ENCODE measurements at regions not wholly inside any gene's neighbourhood (a gene's known extent, or its start where the extent isn't known, plus 50 kb on each side); places are given as distances from the start of the nearest gene placed in this dataset.

- in situ Hi-C loops (cut with MboI; ENCODE audit: low sequenced_read_pairs), result no loop called here
- dilution Hi-C loops (cut with HindIII; ENCODE audit: low sequenced_read_pairs, unreplicated experiment), result no loop called here
- Histone ChIP-seq H4K5ac (ENCODE audit: low read depth, low read length) (no peak overlapping the region), H3K4me1 (ENCODE audit: control insufficient read depth, insufficient read depth, low read length) (no peaks in the 10 kb centered on the region), H3K79me1 (ENCODE audit: low read depth in 1 of 2, low read length in 2 of 2) (no peaks in the 10 kb centered on the region), H3K18ac (ENCODE audit: low read depth, low read length) (no peak overlapping the region), H3K56ac (ENCODE audit: extremely low read depth, insufficient read depth, low read length) (no peak overlapping the region), H3K14ac (replicated peaks; ENCODE audit: low read depth, low read length) (no peak overlapping the region), H2AK5ac (ENCODE audit: low read depth, low read length) (no peak overlapping the region), H4K8ac (ENCODE audit: low read depth in 2 of 2, low read length in 2 of 2) (no peak overlapping the region), H4K91ac (ENCODE audit: insufficient read depth, low read depth, low read length) (no peak overlapping the region), H2BK15ac (ENCODE audit: low read depth, low read length) (no peak overlapping the region), H2AFZ (replicated peaks; ENCODE audit: low read length, poor library complexity) (no peak overlapping the region), H3K27me3 (ENCODE audit: control insufficient read depth, insufficient read depth, low read length) (no peaks in the 10 kb centered on the region), H3K9me3 (ENCODE audit: control insufficient read depth, insufficient read depth, low read length) (peaks cover 21% of the 10 kb centered on the region), H3K27ac (ENCODE audit: insufficient read depth, low read length) (no peak overlapping the region), H3K23ac (ENCODE audit: low read depth, low read length) (no peak overlapping the region), H3K9ac (ENCODE audit: low read depth, low read length) (no peak overlapping the region), H2BK20ac (ENCODE audit: low read depth, low read length) (no peak overlapping the region), H2AK9ac (replicated peaks; ENCODE audit: low read depth, low read length, poor library complexity) (no peak overlapping the region), H3K4ac (ENCODE audit: low read depth, low read length) (no peak overlapping the region), H2BK5ac (ENCODE audit: low read depth, low read length, poor library complexity, severe bottlenecking) (no peak overlapping the region), H3K9me1 (ENCODE audit: insufficient read depth, low read length) (no peaks in the 10 kb centered on the region), H3K4me2 (ENCODE audit: low read depth, low read length) (no peak overlapping the region), H2BK120ac (ENCODE audit: low read depth, low read length) (no peak overlapping the region), H4K20me1 (ENCODE audit: insufficient read depth, low read length) (no peaks in the 10 kb centered on the region), H3K36me3 (ENCODE audit: control insufficient read depth, insufficient read depth, low read length) (no peaks in the 10 kb centered on the region), H3K4me3 (ENCODE audit: insufficient read depth, low read depth, low read length) (no peak overlapping the region)
- POLR2A ChIA-PET (ENCODE audit: unreplicated experiment), result no interaction called here
- DNase-seq (no peak), ATAC-seq (ENCODE audit: low read depth) (no peak)
- CTCF ChIA-PET, result no interaction called here
- intact Hi-C loops (cut with micrococcal nuclease), result no loop called here
- no TSS peak for BruUV-seq (replicated peaks)
- TF ChIP-seq RAD21 (IDR thresholded peaks at IDR 0.05; ENCODE audit: low read length), result no peak
- TF ChIP-seq MAFK (IDR thresholded peaks at IDR 0.05; ENCODE audit: low read depth, low read length), result no peak
- TF ChIP-seq ELK1 (IDR thresholded peaks at IDR 0.05; ENCODE audit: borderline replicate concordance, low read depth, low read length), result no peak
- TF ChIP-seq FOS (IDR thresholded peaks at IDR 0.05; ENCODE audit: low read depth, low read length), result no peak
- TF ChIP-seq CEBPB (IDR thresholded peaks at IDR 0.05; ENCODE audit: low read depth, low read length), result no peak
- no peak for TF ChIP-seq CHD1 (IDR thresholded peaks at IDR 0.05; ENCODE audit: low read depth, low read length)
- TF ChIP-seq NFE2L2 (IDR thresholded peaks at IDR 0.05; ENCODE audit: low read depth, low read length), result no peak
- no peak for TF ChIP-seq POLR2A (IDR thresholded peaks at IDR 0.05; ENCODE audit: low read depth, low read length)
- TF ChIP-seq MXI1 (IDR thresholded peaks at IDR 0.05; ENCODE audit: borderline replicate concordance, low read depth, low read length), result no peak
- no peak for TF ChIP-seq RCOR1 (IDR thresholded peaks at IDR 0.05; ENCODE audit: insufficient replicate concordance, low read length)
- no peak for TF ChIP-seq CTCF (conservative IDR thresholded peaks at IDR 0.05; ENCODE audit: low read depth, low read length)
- TF ChIP-seq, protein P1, sequence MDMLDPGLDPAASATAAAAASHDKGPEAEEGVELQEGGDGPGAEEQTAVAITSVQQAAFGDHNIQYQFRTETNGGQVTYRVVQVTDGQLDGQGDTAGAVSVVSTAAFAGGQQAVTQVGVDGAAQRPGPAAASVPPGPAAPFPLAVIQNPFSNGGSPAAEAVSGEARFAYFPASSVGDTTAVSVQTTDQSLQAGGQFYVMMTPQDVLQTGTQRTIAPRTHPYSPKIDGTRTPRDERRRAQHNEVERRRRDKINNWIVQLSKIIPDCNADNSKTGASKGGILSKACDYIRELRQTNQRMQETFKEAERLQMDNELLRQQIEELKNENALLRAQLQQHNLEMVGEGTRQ (IDR thresholded peaks at IDR 0.05; ENCODE audit: low read depth, low read length), result no peak
- no peak for TF ChIP-seq SMC3 (IDR thresholded peaks at IDR 0.05; ENCODE audit: low read depth, low read length)
- TF ChIP-seq BHLHE40 (IDR thresholded peaks at IDR 0.05; ENCODE audit: low read depth, low read length), result no peak
- TF ChIP-seq RFX5 (IDR thresholded peaks at IDR 0.05; ENCODE audit: low read depth, low read length), result no peak
- TF ChIP-seq MAZ (IDR thresholded peaks at IDR 0.05; ENCODE audit: borderline replicate concordance, low read depth, low read length), result no peak
- 53% methylated on average over 5 of the region's 10 CpGs; no CpG with 5 or more reads in 1 of the 2 experiments for WGBS, 2 experiments (ENCODE audit: extremely low coverage in 2 of 2, insufficient read length in 1 of 2)
Observed at GRCh38 chr18:14959550-14959949, 211.6 kb downstream of the ANKRD30B start.
